Ishikawa (cell line): ENCODE measurements at regions not wholly inside any gene's neighbourhood (a gene's known extent, or its start where the extent isn't known, plus 50 kb on each side); places are given as distances from the start of the nearest gene placed in this dataset.

ENCODE experiments used
- EGR1 ChIP-seq: IDR thresholded peaks from 2 replicates; pipeline ENCODE4 v1.6.1; 2012
- FOXM1 ChIP-seq: IDR thresholded peaks from 2 replicates; pipeline ENCODE4 v1.6.1; 2012; ENCODE audit warnings: low read depth, borderline replicate concordance
- NFIC ChIP-seq: IDR thresholded peaks from 2 replicates; pipeline ENCODE4 v1.6.1; 2012
- RAD21 ChIP-seq: IDR thresholded peaks from 2 replicates; pipeline ENCODE4 v1.6.1; 2012; ENCODE audit warnings: low read depth
- REST ChIP-seq: IDR thresholded peaks from 2 replicates; pipeline ENCODE4 v1.6.1; 2012; ENCODE audit warnings: low read depth, mild to moderate bottlenecking
- TEAD4 ChIP-seq: IDR thresholded peaks from 2 replicates; pipeline ENCODE4 v1.6.1; 2012
- USF1 ChIP-seq: IDR thresholded peaks from 2 replicates; pipeline ENCODE4 v1.6.1; 2012
- YY1 ChIP-seq: IDR thresholded peaks from 2 replicates; pipeline ENCODE4 v1.6.1; 2012; ENCODE audit warnings: low read depth
- ZBTB7A ChIP-seq: IDR thresholded peaks from 2 replicates; pipeline ENCODE4 v1.6.1; 2012; ENCODE audit warnings: low read depth

- no peak for TF ChIP-seq REST
- TF ChIP-seq USF1: no peak
- TF ChIP-seq ZBTB7A: no peak
- no peak for TF ChIP-seq NFIC
- TF ChIP-seq RAD21: no peak
- TF ChIP-seq TEAD4: no peak
- TF ChIP-seq EGR1: no peak
- TF ChIP-seq YY1: no peak
- no peak for TF ChIP-seq FOXM1
These were observed 54.3 kb upstream of the MEGF10 start for GRCh38 chr5:127236254-127236653.
